GM18498 (cell line): ENCODE measurements at regions not wholly inside any gene's neighbourhood (a gene's known extent, or its start where the extent isn't known, plus 50 kb on each side); places are given as distances from the start of the nearest gene placed in this dataset.

ENCODE experiments used
- ATAC-seq: cut with Tn5 transposase; IDR thresholded peaks from one replicate; pipeline ENCODE4 v1.9.1; 2021; ENCODE audit warnings: mild to moderate bottlenecking, moderate library complexity; ENCODE audit not compliant: unreplicated experiment

DNA sequence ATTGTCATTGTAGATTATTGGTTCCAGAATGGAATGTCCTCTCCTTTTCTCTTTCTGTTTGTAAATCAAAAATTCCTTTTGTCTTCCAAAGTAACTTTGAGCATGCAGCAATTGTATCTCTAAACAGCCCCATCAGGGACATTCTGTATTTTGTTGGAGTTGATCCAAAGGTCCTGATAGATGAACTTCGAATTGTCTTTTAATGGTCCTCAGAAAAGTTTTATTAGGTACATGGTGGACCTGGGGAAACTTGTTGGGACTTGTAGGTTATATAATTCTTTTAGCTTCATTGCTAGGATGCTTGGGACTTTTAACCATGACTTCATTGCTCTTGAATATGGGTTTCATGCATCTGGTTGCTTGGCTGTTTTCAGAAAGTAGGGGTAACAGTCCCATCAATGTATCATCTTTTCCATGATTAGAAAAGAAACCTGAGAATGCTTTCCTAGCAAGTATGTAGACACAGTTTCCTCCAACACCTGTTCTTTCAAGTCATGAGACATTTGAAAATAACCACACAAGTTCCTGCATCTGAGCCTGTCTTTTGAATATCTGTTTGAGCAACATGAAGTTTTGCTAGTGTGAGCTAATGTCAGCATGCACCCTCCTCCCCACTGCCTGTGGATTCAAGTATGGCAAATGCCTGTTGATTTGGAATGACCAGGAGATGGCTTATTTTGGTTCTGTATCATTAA is 413.1 kb downstream of the KCNRG start:
- ATAC-seq, result no peak

DNA sequence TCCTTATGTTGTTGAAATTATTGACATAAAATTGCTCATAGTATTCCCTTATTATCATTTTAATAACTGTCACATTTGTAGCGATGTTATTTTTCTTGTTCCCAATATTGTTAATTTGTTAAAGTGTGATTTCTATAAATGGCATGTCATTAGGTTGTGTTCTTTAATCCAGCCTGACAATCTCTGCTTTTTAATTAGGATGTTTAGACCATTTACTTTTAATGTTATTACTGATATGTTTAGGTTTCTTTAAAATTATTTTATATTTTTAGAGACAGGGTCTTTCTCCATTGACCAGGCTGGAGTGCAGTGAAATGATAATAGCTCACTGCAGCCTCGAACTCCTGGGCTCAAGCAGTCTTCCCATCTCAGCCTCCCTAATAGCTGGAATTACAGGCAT is 408.5 kb downstream of the DLEU7 start:
- no peak for ATAC-seq

DNA sequence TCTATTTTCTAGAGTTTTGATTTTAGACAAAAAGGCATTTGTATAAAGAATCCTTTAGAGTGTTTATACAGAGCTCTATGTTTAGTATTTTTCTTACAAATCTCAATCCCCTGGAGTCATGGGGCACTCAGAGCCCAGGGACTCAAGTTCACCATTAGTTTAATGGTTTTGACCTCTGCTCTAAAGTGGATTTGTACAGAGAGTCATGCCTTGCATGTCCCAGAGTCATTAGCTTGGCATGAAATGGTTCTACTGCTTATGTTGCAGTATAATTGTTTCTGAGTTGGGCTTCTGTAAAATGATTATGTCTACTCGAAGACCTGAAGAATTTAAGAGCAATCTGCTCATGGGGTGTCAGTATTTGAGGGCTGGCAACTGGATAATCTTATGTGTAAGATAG is 406.2 kb downstream of the DLEU7 start:
- ATAC-seq, result no peak

DNA sequence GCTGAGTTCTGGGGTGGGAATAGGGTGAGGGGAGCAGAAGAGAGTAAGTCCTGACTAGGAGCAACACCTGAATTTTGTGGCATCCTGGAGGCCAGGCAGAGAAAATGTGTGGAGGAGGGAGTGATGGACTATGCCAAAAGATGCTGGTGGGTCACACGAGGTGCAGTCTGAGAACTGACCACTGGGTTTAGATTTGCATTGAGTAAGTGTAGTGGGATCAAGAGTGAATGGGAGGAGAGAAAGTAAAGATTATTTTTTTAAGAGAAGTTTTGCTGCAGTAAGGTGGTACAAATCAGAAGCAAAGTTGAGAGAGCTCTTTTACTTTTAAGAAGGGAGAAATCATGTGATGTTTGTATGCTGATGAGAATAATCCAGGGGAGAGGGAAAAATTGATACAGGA is 405.1 kb downstream of the DLEU7 start:
- no peak for ATAC-seq

DNA sequence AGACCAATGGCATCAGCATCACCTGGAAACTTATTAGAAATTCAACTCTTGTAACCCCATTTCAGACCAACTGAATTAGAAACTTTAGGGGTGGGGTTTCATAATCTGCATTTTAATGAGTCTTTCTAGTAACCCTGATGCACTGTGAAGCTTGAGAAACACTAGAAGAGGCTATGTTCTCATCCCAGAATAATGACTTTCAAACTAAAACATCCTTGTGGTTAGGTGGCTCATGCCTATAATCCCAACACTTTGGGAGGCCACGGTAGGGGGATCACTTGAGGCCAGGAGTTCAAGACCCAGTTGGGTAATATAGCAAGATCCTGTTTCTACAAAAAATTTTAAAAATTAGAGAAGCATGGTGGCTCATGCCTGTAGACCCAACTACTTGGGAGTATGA is 402.4 kb downstream of the DLEU7 start:
- no peak for ATAC-seq

DNA sequence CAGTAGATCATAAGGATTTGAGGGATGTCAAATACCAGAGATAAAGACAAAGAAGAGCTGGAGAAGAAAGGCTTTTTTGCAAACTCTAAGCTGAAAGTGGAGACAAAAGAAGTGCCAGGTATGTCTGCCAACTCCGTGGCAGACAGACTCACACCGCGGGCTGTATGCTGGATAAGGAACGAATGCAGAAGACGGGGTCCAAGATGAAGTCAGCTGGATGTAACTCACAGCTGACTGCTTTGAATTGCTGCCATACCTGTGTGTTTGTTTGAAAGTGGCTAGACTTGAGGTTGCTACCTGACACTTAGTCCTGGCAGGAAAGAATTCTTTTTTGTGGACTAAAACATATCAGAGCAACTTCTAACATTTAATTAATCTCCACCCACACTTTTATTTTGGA is 398.8 kb downstream of the DLEU7 start:
- ATAC-seq, result no peak

DNA sequence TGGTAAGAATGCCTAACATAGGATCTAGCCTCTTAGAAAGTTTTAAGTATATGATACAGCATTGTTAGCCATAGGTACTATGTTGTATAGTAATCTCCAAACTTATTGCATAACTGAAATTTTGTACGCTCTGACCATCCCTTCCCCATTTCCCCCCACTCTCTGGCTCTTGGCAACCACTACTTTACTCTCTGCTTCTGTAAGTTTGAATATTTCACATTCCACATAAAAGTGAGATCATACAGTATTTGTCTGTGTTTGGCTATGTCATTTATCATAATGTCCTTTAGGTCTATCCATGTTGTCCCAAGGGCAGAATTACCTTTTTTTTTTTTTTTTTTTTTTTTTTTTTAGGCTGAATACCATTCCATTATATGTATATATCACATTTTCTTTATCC is 396.9 kb downstream of the DLEU7 start:
- ATAC-seq, result no peak

DNA sequence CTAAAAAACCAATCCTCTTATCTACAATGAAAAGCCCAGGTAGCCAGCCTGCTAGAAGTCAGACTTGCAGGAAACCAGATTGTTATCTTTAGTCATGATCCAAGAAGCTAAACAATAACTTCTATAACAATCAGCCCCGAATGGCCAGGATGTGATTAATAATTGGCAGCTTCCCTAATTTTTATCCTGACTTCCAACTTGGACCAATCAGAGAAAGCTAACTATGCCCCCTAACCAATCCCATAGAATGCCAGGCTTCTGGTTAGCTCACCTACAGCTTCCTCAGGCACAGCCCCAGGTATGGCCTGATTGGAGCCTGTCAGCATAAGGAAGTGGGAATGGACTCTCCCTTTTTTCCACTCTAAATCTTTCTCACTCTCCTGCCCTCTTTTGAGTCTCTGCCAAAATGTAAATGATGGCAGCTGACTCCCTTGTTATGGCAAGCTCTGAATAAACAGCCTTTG is 394.9 kb downstream of the DLEU7 start:
- ATAC-seq, result no peak

DNA sequence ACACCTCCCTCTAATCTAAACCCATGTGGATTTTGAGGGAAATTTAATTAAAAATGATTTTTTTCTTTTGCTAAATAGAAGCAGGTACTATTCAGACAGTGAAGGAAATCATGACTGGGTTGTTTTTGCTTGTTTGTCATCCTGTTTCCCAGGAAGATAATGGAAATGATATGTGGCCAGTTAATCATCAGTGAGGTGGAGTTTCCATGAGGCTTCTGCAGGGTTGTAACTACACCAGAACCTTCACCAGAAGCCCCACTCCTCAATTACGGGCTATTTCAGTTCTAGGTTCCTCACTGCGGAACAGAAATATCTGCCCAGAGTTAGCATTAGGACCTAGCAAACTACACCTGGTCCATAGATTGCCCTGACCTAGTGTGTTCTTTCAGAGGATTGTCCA is 394.0 kb downstream of the DLEU7 start:
- no peak for ATAC-seq

DNA sequence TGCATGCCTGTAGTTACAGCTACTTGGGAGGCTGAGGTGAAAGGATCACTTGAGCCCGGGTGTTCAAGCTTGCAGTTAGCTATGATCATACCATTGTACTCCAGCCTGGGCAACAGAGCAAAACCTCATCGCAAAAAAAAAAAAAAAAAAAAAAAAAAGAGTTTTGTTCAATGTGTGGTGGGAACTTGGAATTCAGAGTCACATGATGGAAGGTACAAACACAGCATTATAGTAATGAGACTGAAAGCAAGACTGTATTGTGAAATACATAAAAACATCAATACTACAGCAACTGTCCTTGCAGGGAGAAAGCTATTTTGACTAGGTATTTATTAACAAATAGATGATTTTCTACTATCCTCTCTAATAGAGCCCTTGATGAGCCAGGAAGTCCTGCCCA is 393.2 kb downstream of the DLEU7 start:
- no peak for ATAC-seq

DNA sequence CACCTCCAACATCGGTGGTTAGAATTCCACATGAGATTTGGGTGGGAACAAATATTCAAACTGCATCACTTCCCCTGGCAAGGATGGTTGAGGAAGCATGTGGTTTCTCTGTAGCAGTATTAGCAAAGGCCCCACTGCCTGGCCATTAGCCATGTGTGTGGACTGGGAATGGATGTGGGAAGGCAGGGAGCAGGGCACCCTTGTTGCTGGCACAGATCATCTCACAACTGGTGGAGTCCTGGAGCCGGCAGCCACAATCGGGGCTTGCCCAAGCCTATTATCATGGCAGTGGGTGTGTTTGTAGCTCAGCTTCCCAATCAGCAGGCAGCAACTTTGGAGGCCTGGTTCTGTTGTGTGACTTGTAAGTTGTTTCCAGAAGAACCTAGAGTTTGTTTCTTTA is 391.9 kb downstream of the DLEU7 start:
- ATAC-seq, result no peak

DNA sequence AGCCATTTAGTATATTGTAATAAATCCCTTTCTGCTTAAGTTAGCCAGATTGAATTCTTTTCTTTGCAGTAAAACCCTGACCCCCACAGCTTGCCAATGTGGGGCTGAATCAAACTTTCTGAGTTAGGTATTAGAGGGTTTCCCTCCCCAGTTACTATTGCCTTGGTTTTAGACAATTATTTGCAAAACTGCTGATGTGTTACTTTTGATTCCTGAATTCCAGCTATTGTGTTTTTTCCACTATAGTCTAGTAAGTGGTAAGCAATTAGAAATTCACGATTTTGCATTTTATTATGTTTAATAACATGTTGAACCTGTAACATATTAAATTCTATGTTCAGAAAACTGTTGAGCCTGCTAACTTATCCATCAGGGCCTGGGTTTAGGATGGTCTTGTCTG is 391.5 kb downstream of the DLEU7 start:
- ATAC-seq, result no peak

DNA sequence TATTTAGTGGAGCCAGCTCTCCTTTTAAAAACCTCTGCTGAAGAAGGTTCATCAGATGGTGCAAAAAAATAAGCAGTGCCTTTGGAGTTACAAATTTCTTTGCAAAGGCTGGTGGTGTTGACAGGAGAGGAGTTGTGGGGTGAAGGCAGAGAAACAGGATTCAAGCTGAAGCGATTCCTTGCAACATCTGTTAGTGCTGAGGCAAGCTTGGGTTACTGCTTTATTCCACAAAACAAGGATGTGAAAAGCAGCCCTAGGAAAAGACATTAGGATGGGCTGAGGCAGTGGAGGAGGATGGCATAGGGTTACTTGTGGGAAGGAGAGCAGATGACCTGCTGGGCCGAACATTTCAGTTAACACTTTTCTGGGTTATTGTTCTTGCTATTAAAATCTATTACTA is 390.7 kb downstream of the DLEU7 start:
- no peak for ATAC-seq

DNA sequence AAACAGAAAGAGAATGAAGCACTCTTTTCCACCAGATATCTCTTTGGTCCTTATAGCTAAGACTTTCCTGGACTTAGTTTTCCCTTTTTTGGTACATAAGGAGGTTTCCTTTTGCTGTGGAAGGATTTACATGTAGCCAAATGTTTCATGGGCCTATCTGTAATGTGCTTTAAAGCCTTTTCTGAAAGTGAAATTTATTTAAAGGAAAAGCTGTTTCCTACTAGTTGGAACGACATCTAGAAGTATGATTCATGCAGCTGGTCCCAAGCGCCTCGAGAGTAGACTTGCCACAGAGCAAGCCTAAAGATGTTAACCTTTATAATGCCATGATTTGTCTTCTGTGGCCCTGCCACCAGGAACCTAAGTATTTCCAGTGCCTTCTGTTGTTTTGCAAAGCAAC is 390.3 kb downstream of the DLEU7 start:
- ATAC-seq, result no peak

DNA sequence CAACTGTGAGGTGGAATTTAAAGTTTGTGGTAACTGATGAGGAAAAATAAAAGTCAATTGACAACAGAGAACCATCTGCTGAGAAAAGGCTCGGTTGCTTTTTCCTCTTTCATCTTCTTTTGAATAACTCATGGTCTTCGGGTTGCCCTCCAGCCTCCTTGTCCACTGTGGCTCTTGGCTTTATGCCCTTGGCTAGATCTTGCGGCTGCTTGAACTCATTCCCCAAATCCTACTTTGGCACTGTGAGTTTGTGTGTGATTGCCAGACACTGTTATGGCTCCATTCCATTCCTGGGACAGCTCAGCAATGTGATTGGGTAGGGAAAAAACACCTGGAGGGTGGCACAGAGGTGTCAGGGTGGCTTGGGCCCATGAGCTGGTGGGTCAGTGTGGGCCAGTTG is 387.4 kb downstream of the DLEU7 start:
- ATAC-seq, result no peak

DNA sequence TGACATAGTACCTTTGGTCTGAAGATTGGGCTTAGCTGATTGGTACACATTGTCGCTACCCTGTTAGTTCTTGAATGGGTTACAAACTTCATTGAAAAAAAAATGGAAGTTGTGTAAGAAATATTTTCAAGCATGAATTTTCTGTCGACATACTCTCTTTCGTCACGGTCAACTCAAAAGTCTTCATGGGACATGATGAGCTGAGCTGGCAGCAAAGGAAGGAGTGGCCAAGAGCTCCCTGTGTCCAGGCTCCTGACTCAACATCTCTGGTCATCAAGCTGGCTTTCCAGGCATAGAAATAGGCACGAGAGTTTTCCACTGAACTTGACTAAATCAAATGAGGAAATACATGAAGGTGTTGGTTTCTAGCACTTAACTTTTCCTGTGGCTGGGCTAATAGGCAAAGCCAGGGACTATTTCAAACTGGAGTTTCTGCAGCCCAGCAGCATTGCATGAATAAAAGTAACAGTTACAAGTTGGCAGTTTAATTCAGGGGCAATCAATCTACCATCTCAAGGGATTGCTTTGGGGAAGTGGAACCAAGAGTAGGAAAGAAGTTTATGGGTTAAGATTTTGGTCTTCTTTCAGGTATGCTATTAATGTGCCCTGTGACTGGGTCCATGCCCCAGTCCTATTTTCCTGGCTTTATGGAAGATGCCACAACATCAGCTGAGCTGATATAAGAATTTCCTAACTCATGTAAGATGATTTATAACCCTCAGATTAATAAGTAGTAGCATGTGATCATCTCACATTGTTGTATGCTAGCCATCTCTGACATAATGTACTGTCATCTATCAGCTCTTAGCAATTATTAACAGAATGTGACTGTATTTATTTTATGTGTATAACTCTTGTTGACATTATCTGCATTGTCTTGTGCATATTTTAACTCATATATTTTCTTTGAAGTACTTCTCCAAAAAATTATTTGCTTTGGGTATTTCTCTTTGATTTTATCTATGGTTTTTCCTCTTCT is 385.8 kb downstream of the DLEU7 start:
- ATAC-seq, result no peak

DNA sequence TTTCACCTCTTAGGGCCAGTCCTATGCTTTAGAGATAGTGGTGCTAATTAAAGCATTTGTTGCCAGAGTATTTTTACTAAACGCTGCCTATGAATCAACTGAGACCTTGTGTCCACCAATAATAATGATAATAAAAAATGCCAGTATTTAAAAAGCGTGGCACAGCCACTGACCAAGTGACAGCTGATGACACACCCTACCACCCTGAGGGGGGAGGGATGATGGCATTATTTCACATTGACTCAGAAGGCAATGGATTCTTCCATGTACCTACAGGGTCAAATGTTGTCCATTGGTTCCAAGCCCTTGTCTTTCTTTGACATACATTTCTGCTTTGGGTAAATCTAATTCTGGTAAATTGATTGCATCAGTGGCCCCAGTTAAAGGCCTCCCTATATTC is 384.4 kb downstream of the DLEU7 start:
- ATAC-seq, result no peak

DNA sequence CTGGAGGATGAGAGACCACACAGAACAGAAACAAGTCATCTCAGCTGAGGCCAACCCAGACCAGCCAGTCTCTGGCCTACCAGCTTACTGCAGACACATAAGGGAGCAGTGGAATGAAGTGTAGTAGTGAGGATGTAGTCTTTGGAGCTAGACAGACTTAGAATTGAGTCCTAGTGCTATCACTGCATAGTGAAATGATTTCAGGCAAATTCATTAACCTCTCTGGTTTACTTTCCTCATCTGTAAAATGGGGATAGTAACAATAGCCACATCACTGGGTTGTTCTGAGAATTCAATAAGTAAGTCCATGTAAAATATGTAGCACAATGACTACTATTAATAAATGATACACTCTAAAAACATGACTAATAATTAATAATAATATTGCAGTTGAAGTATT is 383.8 kb downstream of the DLEU7 start:
- no peak for ATAC-seq

DNA sequence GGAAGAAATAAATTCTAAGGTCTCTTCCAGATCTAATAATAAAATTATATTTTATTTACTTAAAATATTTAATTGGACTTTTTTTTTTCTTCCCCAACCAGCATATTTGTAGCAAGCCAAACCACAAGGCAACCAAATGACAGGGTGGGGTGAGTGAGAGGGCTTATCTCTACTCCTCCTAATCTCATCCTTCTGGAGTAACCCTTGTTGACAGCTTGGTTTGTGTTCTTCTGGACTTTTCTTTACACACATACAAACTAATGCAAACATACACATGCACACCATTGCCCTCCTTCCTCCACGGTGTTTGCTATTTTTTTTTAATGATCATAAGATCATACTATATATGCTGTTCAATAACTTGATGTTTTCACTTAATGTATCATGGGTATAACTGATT is 383.1 kb downstream of the DLEU7 start:
- ATAC-seq, result no peak

DNA sequence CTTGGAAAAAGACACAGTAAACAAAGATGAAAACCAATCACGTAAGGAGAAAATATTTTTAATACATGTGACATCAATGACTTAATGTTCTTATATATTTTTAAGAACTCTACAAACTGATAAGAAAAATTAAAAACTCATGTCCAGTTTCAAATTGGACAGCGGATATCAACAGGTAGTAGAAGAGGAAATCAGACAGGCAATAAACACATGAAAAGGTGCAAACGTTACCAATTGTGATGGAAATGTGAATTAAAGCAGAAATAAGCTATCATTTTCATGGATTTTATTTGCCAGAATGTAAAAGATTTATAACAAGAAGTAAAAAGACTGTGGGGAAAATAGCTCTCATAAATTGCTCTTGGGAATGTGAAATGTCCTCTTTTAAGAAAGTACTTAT is 382.3 kb downstream of the DLEU7 start:
- ATAC-seq, result no peak

DNA sequence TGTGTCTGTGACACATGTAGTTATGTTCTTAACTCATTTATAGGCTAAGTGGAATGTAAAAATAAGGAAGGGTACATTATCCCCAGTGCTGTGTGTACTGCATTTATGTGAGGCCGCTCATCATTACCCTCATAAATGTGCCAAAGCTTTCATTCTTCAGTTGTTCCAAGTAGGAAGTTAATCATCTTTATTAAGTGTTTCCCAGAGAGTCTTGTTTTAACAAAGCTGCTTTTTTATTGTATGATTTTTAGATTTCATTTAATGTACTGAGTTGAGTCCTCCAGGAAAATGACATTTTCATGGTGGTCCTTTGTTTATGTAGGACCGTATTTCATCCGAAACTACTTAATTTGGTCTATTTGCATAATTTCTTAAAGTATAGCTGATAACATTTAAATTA is 379.8 kb downstream of the DLEU7 start:
- ATAC-seq, result no peak
